ENCODE measurements at regions not wholly inside any gene's neighbourhood (a gene's known extent, or its start where the extent isn't known, plus 50 kb on each side); places are given as distances from the start of the nearest gene placed in this dataset.
A peak's percentile ranks its signal among the peaks of the same experiment; 100 is the strongest.

- Histone ChIP-seq H3K9me3 (ENCODE audit: insufficient read depth, low read depth) (no peaks in the 10 kb centered on the region), H3K4me3 (no peak overlapping the region), H3F3A (ENCODE audit: insufficient read depth, low read depth) (no peaks in the 10 kb centered on the region), H4K20me1 (ENCODE audit: insufficient read depth) (no peaks in the 10 kb centered on the region), H3K27ac (no peak overlapping the region), H3K4me1 (replicated peaks; ENCODE audit: insufficient read depth) (no peaks in the 10 kb centered on the region), H3K27me3 (ENCODE audit: insufficient read depth, low read depth) (no peaks in the 10 kb centered on the region), H2AFZ (no peak overlapping the region), H3K36me3 (ENCODE audit: low read depth) (no peaks in the 10 kb centered on the region), H3K79me2 (ENCODE audit: low read depth) (no peaks in the 10 kb centered on the region), H3K9me2 (ENCODE audit: insufficient read depth) (no peaks in the 10 kb centered on the region), H3K4me2 (no peak overlapping the region)
- TF ChIP-seq EZH2 (IDR thresholded peaks at IDR 0.05; ENCODE audit: low read depth): no peak
- peak; percentile 33; the same call in 1 of the 2 replicates for TF ChIP-seq CTCF (conservative IDR thresholded peaks at IDR 0.05)
- intact Hi-C loops (cut with micrococcal nuclease; ENCODE audit: unreplicated experiment): no loop called here
- CTCF ChIA-PET: interaction anchor here (0.6 kb wide), 1 partner anchor 65 kb away, joined by 13 read pairs; no protein-coding TSS in a partner anchor
- DNase-seq: no peak
- POLR2A ChIA-PET (ENCODE audit: unreplicated experiment): no interaction called here
- no TSS peak for BruUV-seq (replicated peaks)
Measured at GRCh38 chr18:34077599-34077998, 147.1 kb downstream of the NOL4 start.

- CTCF ChIA-PET: no interaction called here
Measured at GRCh38 chr18:34075963-34076860, 148.5 kb downstream of the NOL4 start.

GRCh38 chr18:34061226-34061625 lies 163.5 kb downstream of the NOL4 start:
- Histone ChIP-seq H4K20me1 (ENCODE audit: insufficient read depth) (no peaks in the 10 kb centered on the region), H3K9me3 (ENCODE audit: insufficient read depth, low read depth) (no peaks in the 10 kb centered on the region), H3K4me2 (no peak overlapping the region), H3K27ac (no peak overlapping the region), H3K27me3 (ENCODE audit: insufficient read depth, low read depth) (no peaks in the 10 kb centered on the region), H3K9me2 (ENCODE audit: insufficient read depth) (no peaks in the 10 kb centered on the region), H3F3A (ENCODE audit: insufficient read depth, low read depth) (no peaks in the 10 kb centered on the region), H3K4me1 (replicated peaks; ENCODE audit: insufficient read depth) (no peaks in the 10 kb centered on the region), H3K36me3 (ENCODE audit: low read depth) (no peaks in the 10 kb centered on the region), H3K4me3 (no peak overlapping the region), H3K79me2 (ENCODE audit: low read depth) (no peaks in the 10 kb centered on the region), H2AFZ (no peak overlapping the region)
- ChIA-PET CTCF (no interaction called here), POLR2A (ENCODE audit: unreplicated experiment) (no interaction called here)
- no peak for DNase-seq
- intact Hi-C loops (cut with micrococcal nuclease; ENCODE audit: unreplicated experiment): no loop called here
- TF ChIP-seq EZH2 (IDR thresholded peaks at IDR 0.05; ENCODE audit: low read depth): no peak
- BruUV-seq (replicated peaks): no TSS peak

More at GRCh38 chr18:34075963-34076860, 148.5 kb downstream of the NOL4 start:
- no peaks in the 10 kb centered on the region for H3K9me3 ChIP-seq (ENCODE audit: insufficient read depth, low read depth)
- no peaks in the 10 kb centered on the region for H3F3A ChIP-seq (ENCODE audit: insufficient read depth, low read depth)
- no peaks in the 10 kb centered on the region for H4K20me1 ChIP-seq (ENCODE audit: insufficient read depth)
- intact Hi-C loops (cut with micrococcal nuclease; ENCODE audit: unreplicated experiment): no loop called here
- BruUV-seq (replicated peaks): no TSS peak
- no peaks in the 10 kb centered on the region for H3K27me3 ChIP-seq (ENCODE audit: insufficient read depth, low read depth)
- H3K4me1 ChIP-seq (replicated peaks; ENCODE audit: insufficient read depth): no peaks in the 10 kb centered on the region
- H3K4me2 ChIP-seq: no peak overlapping the region
- no peak overlapping the region for H2AFZ ChIP-seq
- no peak overlapping the region for H3K4me3 ChIP-seq
- no peak overlapping the region for H3K27ac ChIP-seq
- H3K79me2 ChIP-seq (ENCODE audit: low read depth): no peaks in the 10 kb centered on the region
- POLR2A ChIA-PET (ENCODE audit: unreplicated experiment): no interaction called here
- TF ChIP-seq EZH2 (IDR thresholded peaks at IDR 0.05; ENCODE audit: low read depth) (no peak), CTCF (conservative IDR thresholded peaks at IDR 0.05) (no peak)
- no peak for DNase-seq
- no peaks in the 10 kb centered on the region for H3K9me2 ChIP-seq (ENCODE audit: insufficient read depth)
- no peaks in the 10 kb centered on the region for H3K36me3 ChIP-seq (ENCODE audit: low read depth)

All from PC-9 (cell line).